ENCODE measurements at regions not wholly inside any gene's neighbourhood (a gene's known extent, or its start where the extent isn't known, plus 50 kb on each side); places are given as distances from the start of the nearest gene placed in this dataset.
"Not testable (repeated sequence)": the region's sequence is repeated elsewhere in the genome, so short reads cannot be mapped to it uniquely, and the experiment has no call there.

GRCh38 chr2:129831018-129831417 is 148.4 kb upstream of the RAB6C start:
- DNase-seq = no peak

DNA sequence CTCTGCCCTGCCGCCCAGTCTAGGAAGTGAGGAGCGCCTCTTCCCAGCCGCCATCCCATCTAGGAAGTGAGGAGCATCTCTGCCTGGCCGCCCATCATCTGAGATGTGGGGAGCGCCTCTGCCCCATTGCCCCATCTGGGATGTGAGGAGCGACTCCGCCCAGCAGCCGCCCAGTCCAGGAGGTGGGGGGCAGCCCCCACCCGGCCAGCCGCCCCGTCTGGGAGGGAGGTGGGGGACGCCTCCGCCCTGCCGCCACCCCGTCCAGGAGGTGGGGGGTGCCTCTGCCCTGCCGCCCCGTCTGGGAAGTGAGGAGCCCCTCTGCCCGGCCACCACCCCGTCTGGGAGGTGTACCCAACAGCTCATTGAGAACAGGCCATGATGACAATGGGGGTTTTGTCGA is 146.0 kb upstream of the RAB6C start:
- DNase-seq = not testable (repeated sequence)

GRCh38 chr2:129847043-129847442 is 132.4 kb upstream of the RAB6C start:
- no peak for DNase-seq

DNA sequence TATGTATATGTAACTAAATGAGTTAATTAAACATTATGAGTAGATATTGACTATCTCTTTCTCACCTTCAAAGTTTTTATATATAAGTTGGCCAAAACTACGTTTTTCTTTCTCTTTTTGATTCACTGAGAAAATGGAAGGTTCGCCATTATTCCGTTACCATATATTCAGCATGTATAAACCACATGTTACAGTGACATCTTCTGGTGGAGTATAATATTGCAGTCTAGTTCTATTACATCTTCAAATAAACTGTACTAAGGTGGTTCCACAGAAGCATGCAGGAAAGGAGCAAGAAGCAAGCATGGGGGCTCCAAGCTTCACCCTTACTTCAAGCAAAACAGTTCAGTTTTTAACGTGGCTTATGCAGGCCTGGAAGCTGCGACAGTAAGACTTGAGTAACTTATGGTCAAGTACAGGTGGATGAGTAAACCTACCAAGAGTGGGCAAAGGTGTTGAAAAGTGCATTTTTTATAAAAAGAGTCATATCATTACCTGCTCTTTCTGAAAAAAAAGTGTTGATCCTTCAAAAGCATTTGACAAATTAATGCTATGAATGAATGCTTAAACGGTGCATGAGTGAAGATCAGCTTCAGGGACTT is 129.8 kb upstream of the RAB6C start:
- no peak for DNase-seq

DNA sequence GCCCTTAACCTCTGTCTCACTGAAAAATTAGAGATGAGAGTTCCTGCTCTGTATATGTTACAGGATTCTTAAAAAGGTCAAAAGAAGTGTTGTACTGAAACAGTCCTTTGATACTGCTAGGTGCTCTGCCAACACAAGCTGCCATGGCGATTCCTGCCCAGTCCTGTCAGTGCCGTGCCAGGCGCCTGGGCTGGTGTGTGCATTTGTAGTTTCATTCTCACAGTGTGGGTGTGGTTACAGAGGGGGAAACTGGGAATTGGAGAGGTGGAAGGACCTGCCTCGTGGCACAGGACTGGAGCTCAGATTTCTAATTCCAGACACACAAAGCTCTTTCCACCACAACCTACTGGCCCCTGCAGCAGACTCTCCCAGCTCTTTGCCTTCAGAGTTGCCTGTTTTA is 122.3 kb upstream of the RAB6C start:
- DNase-seq = no peak

GRCh38 chr2:129859175-129859574 is 120.3 kb upstream of the RAB6C start:
- DNase-seq = no peak

DNA sequence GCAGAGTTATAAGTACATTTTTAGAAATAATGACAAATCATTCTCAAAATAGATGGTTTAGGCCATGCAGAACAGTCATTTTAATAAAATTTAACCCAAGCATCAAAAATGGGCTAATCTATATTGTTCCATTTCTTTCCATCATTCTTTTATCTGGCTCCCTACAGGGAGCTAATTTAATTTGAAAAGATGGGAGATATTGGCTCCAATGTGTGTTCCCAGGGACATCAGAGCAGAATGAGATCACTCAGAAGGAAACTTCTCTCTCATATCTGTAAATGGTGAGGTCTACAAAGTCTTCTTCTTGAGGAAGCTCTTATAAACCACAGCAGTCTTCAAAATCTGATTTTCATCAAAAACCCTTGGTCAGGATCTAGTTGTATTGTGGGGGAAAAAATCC is 119.4 kb upstream of the RAB6C start:
- DNase-seq = no peak

DNA sequence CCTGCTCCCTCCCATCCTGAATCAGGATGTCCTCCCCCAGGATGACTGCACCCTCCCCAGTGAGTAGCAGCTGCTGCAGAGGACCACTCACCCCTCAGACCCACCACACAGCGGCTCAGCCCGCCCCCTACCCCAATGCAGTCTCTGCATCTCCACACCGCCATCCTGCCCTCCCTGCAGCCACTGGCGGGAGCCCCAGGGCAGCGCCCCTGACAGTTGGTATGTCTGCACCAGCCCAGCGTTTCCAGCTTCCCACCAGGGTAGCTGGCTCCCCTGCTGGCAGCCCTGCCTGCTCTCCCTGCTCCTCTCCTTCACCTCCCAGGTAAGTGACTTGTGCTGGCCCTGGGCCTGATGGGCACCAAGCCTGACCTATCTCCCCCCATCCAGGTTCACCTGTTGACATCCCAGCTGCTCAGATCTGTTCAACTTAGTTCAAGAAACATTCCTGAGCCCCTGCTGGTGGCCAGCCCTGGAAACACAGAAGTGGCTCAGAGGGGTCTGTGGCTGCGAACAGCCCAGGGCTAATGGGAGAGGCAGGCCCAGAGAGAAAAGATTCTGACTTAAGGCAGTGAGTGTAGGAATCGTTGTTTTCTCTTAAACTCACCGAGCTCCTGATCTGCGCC is 117.7 kb upstream of the RAB6C start:
- no peak for DNase-seq

DNA sequence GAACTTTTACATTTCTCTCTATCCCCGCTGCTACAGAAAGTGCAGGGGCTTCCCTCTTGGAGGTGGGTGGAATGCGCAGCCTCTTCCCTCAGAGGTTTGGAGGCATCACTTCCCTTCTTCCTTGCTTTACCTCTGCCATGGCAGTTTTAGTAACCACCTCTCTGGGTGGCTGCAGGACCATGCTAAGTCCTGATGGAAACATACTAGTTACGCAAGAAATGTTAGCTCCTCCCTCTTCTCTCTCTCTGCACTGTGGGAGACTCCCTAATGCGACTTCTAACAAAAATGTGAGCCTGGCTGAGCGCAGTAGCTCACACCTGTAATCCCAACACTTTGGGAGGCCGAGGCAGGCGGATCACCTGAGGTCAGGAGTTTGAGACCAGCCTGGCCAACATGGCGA is 116.8 kb upstream of the RAB6C start:
- DNase-seq = no peak

DNA sequence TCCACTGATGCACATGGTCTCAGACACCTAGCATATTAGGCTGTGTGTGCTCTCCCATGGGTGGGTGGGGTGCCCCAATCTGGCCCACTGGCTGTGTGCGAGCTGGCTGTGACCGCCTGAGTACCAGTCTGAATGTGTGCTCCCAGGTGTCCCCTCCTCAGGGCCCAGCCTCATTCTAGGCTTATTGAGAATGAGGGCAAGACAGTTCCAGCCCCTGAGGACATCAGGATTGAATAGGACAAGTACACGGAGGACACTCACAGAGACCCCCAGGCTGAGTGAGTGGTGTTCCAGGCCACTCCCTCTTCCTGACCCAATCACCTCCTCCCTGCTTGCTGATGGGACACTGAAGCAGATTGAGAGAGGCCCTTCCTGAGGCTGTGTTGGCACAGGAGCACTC is 116.1 kb upstream of the RAB6C start:
- DNase-seq = no peak

DNA sequence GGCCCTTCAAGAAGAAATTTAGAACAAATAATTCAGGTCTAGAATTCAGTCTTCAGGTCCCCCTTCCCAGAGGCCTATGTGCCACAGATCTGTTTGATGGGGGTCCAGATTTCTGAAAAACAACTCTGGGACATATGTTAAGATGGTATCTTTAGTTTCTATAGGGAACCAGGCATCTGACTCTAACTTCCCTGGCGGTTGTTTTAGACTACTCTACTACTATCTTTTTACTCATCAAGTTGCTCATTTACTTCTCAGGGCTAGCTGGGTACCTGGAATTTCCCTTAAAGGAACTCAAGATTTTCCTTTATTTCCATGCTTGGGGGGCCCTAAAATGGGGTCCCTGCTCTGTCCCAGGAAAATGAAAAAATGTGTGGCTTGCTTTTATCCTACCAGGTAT is 114.7 kb upstream of the RAB6C start:
- no peak for DNase-seq

GRCh38 chr2:129865976-129866375 is 113.5 kb upstream of the RAB6C start:
- DNase-seq = no peak

DNA sequence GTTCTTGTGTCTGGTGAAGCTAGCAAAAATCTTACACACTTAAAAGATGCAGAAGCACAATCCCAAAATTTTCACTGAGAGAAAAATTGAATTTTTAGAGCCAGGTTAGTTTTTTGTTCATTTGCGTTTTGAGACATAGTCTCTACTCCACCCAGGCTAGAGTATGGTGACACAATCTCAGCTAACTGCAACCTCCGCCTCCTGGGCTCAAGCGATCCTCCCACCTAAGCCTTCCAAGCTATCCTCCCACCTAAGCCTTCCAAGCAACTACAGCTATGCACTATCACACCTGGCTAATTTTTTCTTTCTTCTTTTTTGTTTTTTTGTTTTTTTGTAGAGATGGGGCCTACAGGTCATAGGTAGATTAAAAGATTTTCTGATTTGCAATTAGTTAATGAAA is 113.1 kb upstream of the RAB6C start:
- DNase-seq = no peak

DNA sequence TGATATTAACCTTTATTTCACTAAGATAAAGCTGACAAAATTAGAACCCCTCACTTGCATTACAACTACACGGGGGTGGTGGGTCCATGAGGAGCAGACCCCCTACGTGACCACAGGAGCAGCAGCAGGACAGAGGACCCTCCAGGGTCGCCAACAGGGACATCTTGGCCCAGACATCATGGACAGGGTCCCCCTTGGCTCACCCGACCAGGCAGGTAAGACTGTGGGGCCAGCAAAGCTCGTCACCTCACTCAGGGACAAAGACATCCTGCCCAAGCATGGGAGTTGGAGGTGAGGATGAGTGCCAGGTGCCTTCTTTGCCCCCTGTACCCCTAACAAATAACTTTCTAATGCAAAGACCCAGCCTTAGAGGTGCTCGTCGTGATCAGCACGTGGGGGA is 111.3 kb upstream of the RAB6C start:
- no peak for DNase-seq

DNA sequence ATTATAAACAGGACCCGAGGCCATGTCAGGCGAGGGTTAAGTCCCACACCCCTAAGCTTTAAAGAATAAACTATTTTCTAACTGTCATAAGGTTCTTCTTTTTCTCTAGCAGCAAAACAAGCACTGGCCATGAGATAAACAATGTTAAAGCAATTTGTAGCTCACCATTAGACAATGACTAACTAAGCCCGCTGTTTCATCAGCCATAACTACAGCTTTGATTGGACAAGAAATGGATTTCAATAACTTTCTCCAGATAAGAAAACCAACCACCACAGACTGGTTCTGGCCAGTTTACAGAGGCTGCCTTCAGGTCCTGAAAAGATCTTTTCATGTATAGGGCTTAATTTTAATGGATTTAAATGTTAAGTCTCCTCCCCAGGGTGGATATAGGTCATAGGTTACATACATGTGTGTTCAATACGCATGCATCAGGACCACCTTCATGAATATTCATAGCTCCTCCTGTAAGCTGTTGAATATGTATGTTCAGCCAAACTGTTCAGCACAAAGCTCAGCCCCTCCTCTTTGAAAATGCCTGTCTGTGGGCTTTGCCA is 108.7 kb upstream of the RAB6C start:
- DNase-seq = no peak

DNA sequence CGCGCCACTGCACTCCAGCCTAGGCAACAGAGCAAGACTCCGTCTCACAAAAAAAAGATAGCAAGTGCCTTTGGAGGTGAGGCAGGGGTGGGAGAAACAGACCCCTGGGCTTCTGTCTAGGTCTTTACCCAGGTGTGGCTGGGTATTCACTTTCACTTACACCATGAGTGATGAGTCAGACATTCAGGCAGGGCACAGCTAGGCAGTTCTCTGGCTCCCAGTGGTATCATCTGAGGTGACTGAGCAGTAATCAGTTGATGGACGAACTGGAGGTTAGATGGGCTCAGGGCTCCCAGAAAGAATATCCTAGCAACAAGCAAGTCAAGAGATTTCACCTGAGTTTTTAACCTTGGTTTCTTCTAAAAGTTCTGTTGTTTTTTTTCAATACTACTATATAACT is 107.0 kb upstream of the RAB6C start:
- no peak for DNase-seq

DNA sequence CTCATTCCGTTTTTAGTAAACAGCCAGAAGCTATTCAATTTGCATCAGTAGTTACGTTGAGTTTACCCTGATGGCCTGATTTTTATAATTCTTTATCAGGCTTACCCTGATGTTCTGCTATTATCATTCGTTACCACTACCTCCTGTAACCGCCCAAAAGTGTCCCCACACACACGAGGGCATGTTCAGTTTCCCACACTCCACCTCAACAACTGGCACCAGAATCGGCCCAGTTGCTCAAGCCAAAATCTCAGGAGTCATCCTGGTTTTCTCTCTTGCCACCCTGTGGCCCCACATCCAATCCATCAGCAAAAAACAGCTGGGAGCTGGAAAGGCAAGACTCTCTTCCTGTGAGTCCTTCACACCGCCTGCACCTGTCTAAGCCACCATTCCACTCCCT is 102.9 kb upstream of the RAB6C start:
- DNase-seq = no peak

DNA sequence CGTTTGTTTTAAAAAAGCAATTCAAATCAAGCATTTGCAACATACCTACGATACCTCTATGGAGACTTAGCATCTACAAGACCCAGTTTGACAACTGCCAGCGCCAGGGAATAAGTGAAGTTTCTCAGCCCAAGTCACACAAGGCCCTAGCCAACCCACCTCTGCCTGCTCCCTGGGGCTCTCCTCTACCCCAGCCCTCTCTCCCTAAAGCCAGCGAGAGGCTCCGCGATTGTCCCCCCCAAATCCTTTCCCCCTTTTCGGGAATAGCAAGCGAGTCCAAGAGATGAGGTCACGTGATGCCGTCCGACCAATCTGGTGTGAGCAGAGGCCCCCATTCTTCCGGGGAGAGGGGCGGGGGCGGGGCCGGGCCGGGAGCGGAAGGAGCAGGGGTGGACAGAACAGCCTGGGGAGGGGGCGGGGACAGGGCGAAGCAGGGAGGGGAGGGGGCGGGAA is 102.2 kb upstream of the RAB6C start:
- DNase-seq = peak; percentile 85

DNA sequence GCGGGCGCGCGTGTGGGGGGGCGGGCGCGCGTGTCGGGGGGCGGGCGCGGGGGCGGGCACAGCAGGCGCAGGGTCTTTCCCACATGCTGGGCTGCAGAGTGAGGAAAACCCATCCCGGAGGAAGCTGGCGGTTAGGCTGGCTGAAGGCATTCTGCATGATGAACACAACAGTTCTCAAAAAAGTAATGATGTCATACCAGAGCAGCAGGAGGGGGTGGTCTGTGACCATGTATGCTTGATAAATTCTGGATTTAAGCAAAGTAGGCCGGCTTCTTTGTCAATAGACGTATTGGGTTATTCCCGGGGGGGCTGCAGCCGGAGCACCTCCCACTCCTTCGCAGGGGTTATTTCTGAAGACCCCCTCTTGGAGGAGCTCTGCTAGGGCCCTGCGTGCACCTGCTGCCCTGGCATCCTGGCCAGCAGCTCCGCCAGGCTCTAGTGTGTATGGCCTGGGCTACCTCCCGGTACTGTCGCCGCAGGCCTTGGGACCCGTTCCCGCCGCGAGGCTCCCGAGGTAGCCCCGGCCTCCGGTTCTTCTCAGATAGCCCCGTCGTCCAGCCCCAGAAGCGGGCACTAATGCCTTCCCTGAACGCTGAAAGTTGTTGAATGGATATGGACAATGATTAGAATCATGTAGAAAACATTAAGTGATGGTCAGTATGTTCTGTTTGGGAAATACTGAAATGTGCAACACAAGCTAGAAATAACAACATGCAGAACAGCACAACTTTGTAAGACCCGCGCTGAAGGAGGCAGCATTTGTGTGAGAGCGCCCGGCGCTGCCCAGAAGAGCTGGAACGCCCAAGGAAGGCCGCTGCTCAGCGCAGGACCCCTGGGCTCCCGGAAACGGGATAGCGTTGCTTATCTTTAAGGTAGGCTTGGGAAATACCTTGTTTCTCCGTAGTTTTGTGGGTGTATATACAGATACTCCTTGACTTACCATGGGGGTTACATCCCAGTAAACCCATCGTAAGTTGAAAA is 101.4 kb upstream of the RAB6C start:
- DNase-seq = no peak

DNA sequence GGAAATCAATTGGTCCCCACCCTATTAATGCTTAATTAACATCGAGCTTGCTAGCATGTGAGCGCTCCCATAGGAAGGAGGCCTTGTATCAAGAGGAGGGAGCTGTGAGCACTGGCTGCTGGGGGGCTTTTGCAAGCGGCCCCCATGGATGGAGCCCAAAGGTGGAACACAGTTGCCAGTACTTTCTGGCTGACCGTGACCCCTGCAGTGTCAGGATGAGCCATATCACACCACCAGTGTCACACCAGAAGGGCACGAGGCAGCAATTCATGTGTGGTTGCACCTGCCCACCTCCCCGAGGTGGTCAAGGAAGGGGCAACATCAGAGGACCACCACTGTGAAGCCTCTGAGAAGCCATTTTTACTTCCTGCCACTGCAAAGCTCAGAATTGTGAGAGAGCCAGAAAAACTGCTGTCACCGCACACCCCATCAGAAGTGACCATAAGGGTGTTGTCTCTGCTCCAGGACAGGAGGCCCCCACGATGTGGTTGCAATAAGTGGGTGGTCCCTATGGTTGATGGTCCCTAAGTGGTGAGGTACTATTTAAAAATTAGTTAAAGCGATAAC is 99.8 kb upstream of the RAB6C start:
- DNase-seq = no peak

GRCh38 chr2:129880309-129880708 is 99.2 kb upstream of the RAB6C start:
- DNase-seq = no peak

DNA sequence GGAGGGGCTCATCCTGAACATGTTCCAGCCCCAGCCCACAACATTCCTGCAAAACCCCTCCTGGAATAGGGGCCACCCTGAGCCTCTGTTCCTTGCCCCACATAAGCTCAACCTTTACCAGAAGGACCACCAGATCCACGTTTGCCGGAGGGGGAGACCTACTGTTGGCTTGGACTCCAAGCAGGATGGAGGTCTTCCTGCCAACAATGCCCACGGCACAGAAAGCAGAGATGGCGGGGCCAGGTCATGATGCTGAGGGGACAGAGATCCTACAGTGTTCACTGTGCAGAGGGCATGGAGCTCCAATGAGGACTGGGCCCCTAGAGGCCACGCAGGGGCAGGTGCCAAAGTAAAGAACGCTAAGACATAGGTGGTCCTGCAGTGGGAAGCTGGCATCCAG is 98.5 kb upstream of the RAB6C start:
- no peak for DNase-seq

- no peak for DNase-seq
Measured at GRCh38 chr2:129881786-129882396, 97.6 kb upstream of the RAB6C start.

All from stimulated activated CD8-positive, alpha-beta memory T cell treated with anti-CD3 and anti-CD28 coated beads, Interleukin-4, amount 100 ng/mL, for 48 hours (primary cell).